ENCODE measurements at regions not wholly inside any gene's neighbourhood (a gene's known extent, or its start where the extent isn't known, plus 50 kb on each side); places are given as distances from the start of the nearest gene placed in this dataset.

DNA sequence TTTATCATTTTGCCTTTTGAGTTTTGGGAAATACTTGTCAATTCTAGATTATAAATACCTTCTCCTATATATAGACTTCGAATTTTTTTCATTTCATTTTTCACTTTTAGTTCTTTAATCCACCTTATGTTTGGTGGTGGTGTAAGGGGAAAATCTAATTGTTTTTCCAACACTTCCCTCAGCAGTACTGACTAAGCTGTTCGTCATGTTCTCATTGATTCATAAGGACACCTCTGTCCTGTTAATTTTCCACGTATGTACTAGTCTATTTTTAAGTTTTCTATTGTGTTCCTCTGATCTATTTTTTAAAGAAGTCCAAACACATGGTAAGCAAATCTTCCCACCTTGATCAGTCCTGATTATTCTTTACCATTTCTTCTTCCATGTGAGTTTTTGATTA, 254.2 kb downstream of the SYK start:
- Histone ChIP-seq H3K4me1 (ENCODE audit: low read depth) (no peaks in the 10 kb centered on the region), H3K9me3 (no peaks in the 10 kb centered on the region), H3K4me3 (no peak overlapping the region), H3K36me3 (ENCODE audit: low read depth) (no peaks in the 10 kb centered on the region)
- TF ChIP-seq, protein P1, sequence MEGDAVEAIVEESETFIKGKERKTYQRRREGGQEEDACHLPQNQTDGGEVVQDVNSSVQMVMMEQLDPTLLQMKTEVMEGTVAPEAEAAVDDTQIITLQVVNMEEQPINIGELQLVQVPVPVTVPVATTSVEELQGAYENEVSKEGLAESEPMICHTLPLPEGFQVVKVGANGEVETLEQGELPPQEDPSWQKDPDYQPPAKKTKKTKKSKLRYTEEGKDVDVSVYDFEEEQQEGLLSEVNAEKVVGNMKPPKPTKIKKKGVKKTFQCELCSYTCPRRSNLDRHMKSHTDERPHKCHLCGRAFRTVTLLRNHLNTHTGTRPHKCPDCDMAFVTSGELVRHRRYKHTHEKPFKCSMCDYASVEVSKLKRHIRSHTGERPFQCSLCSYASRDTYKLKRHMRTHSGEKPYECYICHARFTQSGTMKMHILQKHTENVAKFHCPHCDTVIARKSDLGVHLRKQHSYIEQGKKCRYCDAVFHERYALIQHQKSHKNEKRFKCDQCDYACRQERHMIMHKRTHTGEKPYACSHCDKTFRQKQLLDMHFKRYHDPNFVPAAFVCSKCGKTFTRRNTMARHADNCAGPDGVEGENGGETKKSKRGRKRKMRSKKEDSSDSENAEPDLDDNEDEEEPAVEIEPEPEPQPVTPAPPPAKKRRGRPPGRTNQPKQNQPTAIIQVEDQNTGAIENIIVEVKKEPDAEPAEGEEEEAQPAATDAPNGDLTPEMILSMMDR (IDR thresholded peaks at IDR 0.05): no peak
- DNase-seq: no peak
- intact Hi-C loops (cut with DNase I, micrococcal nuclease): no loop called here
- ATAC-seq: no peak

DNA sequence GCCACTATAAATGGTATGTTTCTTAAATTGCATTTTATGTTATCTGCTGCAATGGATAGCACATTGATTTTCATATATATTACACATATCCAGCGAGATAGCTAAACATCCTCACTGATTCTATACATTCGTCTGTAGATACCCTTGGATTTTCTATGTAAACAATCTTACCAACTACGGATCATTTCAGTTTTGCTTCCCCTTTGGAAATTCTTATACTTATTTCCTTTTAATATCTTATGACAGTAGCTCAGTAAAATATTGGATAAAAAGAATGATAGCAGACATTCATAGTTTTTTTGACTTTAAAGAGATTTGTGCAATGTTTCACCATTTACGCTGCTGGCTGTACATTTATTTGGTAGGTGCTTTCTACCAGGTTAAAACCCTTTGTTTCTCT, 254.9 kb downstream of the SYK start:
- H3K4me3 ChIP-seq: no peak overlapping the region
- H3K4me1 ChIP-seq (ENCODE audit: low read depth): no peaks in the 10 kb centered on the region
- no peaks in the 10 kb centered on the region for H3K9me3 ChIP-seq
- intact Hi-C loops (cut with DNase I, micrococcal nuclease): no loop called here
- no peaks in the 10 kb centered on the region for H3K36me3 ChIP-seq (ENCODE audit: low read depth)
- TF ChIP-seq, protein P1 (IDR thresholded peaks at IDR 0.05): no peak
- DNase-seq (no peak), ATAC-seq (no peak)

DNA sequence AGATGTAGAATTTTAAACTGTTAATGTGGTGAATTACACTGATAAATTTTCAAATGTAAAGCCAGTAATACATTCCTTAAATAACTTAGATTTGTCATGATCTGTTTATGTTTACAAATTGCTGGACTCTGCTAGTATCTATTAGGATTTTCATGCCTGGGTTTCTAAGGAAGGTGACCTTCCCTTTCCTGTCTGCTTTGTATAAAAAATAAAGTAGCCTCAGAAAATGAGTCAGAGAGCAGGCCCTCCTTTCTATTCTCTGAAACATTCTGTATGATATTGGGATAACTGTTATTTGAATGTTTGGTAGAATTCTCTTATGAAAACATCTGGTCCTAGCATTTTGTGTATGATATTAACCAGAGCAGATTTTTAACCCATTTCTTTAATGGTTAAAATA, 255.3 kb downstream of the SYK start:
- H3K9me3 ChIP-seq: no peaks in the 10 kb centered on the region
- TF ChIP-seq, protein P1 (IDR thresholded peaks at IDR 0.05): no peak
- H3K36me3 ChIP-seq (ENCODE audit: low read depth): no peaks in the 10 kb centered on the region
- H3K4me3 ChIP-seq: no peak overlapping the region
- intact Hi-C loops (cut with DNase I, micrococcal nuclease): no loop called here
- H3K4me1 ChIP-seq (ENCODE audit: low read depth): no peaks in the 10 kb centered on the region
- DNase-seq (no peak), ATAC-seq (no peak)

- no peaks in the 10 kb centered on the region for H3K4me1 ChIP-seq (ENCODE audit: low read depth)
- TF ChIP-seq, protein P1 (IDR thresholded peaks at IDR 0.05): no peak
- no peaks in the 10 kb centered on the region for H3K36me3 ChIP-seq (ENCODE audit: low read depth)
- no peak for DNase-seq
- H3K4me3 ChIP-seq: no peak overlapping the region
- H3K9me3 ChIP-seq: no peaks in the 10 kb centered on the region
- ATAC-seq: no peak
- intact Hi-C loops (cut with DNase I, micrococcal nuclease): no loop called here
These were observed 258.1 kb downstream of the SYK start for GRCh38 chr9:91059713-91060112.

DNA sequence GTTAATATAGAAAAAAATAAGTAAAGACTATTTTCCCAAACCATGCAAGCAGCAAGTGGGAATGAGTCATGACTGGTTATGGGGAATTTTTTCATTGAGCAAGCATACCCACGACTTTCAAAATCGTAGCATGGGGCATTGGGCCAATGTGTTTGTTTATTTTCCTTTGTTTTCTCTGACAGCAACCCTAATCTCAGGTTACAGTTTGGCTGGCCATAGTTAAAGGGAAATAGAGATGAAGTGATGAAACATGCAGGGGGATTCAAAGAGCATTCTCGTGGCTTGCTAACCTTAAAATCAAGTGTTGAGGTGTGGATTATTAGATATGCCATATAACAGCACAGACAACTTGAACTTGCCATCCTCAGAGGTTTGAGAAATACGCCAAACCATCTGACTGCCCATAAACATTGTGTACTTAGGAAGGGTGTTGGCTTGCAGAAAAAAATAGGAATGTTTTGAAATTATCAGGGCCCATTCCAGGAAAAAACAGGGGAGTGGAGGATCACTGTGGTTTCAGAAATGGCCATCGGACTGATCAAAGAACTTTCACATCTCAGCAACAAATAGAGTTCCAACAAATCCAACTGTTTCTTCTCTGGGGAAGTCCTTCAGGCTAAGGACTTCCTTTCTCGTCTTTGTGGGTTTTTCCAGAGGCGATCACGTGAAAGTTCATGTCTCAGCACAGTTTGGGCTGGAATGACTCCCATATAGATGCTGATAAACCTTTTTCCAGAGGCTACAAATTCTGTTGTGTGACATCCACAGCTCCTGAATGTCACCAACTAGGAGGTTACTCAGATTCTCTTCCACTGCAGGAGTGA, 259.1 kb downstream of the SYK start:
- peak in 1 of 3 donors; percentile 41 for DNase-seq
- Histone ChIP-seq H3K4me1 (ENCODE audit: low read depth) (no peaks in the 10 kb centered on the region), H3K9me3 (no peaks in the 10 kb centered on the region), H3K36me3 (ENCODE audit: low read depth) (no peaks in the 10 kb centered on the region), H3K4me3 (no peak overlapping the region)
- TF ChIP-seq, protein P1 (IDR thresholded peaks at IDR 0.05): no peak
- intact Hi-C loops (cut with DNase I, micrococcal nuclease): no loop called here
- peak; percentile 46 for ATAC-seq
